ENCODE measurements at regions not wholly inside any gene's neighbourhood (a gene's known extent, or its start where the extent isn't known, plus 50 kb on each side); places are given as distances from the start of the nearest gene placed in this dataset.

DNA sequence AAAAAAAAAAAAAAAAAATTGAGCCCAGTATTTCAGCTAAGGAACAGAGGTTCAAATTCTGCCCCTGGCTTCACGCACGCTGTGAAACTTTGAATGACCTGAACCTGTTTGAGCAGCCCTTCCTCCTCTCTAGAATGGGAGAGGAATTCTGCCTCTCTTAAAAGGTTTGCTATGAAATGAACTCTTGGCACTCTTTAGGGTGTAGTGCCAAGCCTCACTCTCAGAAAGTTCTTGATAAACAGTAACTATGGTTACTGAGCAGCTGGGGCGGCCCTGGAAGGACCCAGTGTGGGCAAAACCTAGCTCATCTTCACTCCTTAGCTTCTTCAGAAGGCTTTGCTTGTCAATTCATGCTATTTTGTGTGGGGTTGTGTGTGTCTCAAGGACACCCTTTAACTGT, 73.7 kb downstream of the GEMIN8 start:
- no peaks in the 10 kb centered on the region for H3K9me3 Mint-ChIP-seq (ENCODE audit: insufficient read depth)
- ATAC-seq (ENCODE audit: low read depth), result no peak

GRCh38 chrX:13955095-13955647, 74.5 kb downstream of the GEMIN8 start:
- no peak for DNase-seq
- ATAC-seq (ENCODE audit: low read depth), result no peak
- Histone ChIP-seq H3K9ac (ENCODE audit: low read length) (no peak overlapping the region), H2AFZ (ENCODE audit: insufficient read depth, low read depth, low read length, poor library complexity, severe bottlenecking) (no peak overlapping the region), H3K36me3 (replicated peaks in 1 of 2; ENCODE audit: control extremely low read depth in 1 of 2, control insufficient read depth in 1 of 2, extremely low read depth in 1 of 2, insufficient read depth in 2 of 2, low read length in 1 of 2) (no peaks in the 10 kb centered on the region), H3K9me3 (ENCODE audit: control extremely low read depth in 1 of 3, control insufficient read depth in 2 of 3, insufficient read depth in 1 of 3, low read length in 2 of 3) (peaks cover 0 to 2% (median 0%) of the 10 kb centered on the region in 3 donors), H3K27me3 (replicated peaks in 1 of 4; ENCODE audit: control extremely low read depth in 1 of 4, control insufficient read depth in 3 of 4, insufficient read depth in 4 of 4, low read length in 3 of 4) (peaks cover 0 to 5% (median 0%) of the 10 kb centered on the region in 4 experiments), H3K4me1 (ENCODE audit: control insufficient read depth in 2 of 2, insufficient read depth in 2 of 2, low read length in 2 of 2) (no peaks in the 10 kb centered on the region), H3K4me3 (ENCODE audit: control extremely low read depth in 1 of 5, extremely low read depth in 1 of 5, insufficient read depth in 1 of 5, low read depth in 2 of 5, low read length in 4 of 5) (no peak overlapping the region), H3K79me2 (ENCODE audit: control insufficient read depth, insufficient read depth, low read length) (no peaks in the 10 kb centered on the region), H3K4me2 (replicated peaks; ENCODE audit: low read depth, low read length, poor library complexity, severe bottlenecking) (no peak overlapping the region), H3K27ac (ENCODE audit: low read length in 2 of 2) (no peak overlapping the region), H4K20me1 (ENCODE audit: control insufficient read depth, insufficient read depth, low read length, poor library complexity, severe bottlenecking) (no peaks in the 10 kb centered on the region)
- Mint-ChIP-seq H3K4me3 (no peak overlapping the region), H3K9me3 (ENCODE audit: insufficient read depth) (no peaks in the 10 kb centered on the region), H3K27ac (no peak overlapping the region), H3K27me3 (peaks cover 12% of the 10 kb centered on the region), H3K4me1 (no peaks in the 10 kb centered on the region)
- ChIA-PET CTCF (no interaction called here), POLR2A (no interaction called here)
- TF ChIP-seq, protein P1, sequence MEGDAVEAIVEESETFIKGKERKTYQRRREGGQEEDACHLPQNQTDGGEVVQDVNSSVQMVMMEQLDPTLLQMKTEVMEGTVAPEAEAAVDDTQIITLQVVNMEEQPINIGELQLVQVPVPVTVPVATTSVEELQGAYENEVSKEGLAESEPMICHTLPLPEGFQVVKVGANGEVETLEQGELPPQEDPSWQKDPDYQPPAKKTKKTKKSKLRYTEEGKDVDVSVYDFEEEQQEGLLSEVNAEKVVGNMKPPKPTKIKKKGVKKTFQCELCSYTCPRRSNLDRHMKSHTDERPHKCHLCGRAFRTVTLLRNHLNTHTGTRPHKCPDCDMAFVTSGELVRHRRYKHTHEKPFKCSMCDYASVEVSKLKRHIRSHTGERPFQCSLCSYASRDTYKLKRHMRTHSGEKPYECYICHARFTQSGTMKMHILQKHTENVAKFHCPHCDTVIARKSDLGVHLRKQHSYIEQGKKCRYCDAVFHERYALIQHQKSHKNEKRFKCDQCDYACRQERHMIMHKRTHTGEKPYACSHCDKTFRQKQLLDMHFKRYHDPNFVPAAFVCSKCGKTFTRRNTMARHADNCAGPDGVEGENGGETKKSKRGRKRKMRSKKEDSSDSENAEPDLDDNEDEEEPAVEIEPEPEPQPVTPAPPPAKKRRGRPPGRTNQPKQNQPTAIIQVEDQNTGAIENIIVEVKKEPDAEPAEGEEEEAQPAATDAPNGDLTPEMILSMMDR (IDR thresholded peaks at IDR 0.05), result no peak
- TF ChIP-seq EZH2 (IDR thresholded peaks at IDR 0.05; ENCODE audit: borderline replicate concordance, insufficient read depth, low read depth, low read length, poor library complexity, severe bottlenecking), result no peak
- intact Hi-C loops (cut with micrococcal nuclease), result no loop called here
- WGBS (ENCODE audit: insufficient coverage), result 83% methylated on average over 1 of the region's 6 CpGs

More for the DNA sequence above, 73.7 kb downstream of the GEMIN8 start:
- intact Hi-C loops (cut with micrococcal nuclease), result no loop called here
- peaks cover 9% of the 10 kb centered on the region for H3K27me3 Mint-ChIP-seq
- Histone ChIP-seq H3K9ac (ENCODE audit: low read length) (no peak overlapping the region), H3K79me2 (ENCODE audit: control insufficient read depth, insufficient read depth, low read length) (no peaks in the 10 kb centered on the region), H3K9me3 (ENCODE audit: control extremely low read depth in 1 of 3, control insufficient read depth in 2 of 3, insufficient read depth in 1 of 3, low read length in 2 of 3) (peaks cover 0 to 2% (median 0%) of the 10 kb centered on the region in 3 donors), H3K4me1 (ENCODE audit: control insufficient read depth in 2 of 2, insufficient read depth in 2 of 2, low read length in 2 of 2) (no peaks in the 10 kb centered on the region), H3K4me2 (replicated peaks; ENCODE audit: low read depth, low read length, poor library complexity, severe bottlenecking) (no peak overlapping the region), H3K27me3 (replicated peaks in 1 of 4; ENCODE audit: control extremely low read depth in 1 of 4, control insufficient read depth in 3 of 4, insufficient read depth in 4 of 4, low read length in 3 of 4) (peaks cover 0 to 5% (median 0%) of the 10 kb centered on the region in 4 experiments), H3K27ac (ENCODE audit: low read length in 2 of 2) (no peak overlapping the region), H4K20me1 (ENCODE audit: control insufficient read depth, insufficient read depth, low read length, poor library complexity, severe bottlenecking) (no peaks in the 10 kb centered on the region), H2AFZ (ENCODE audit: insufficient read depth, low read depth, low read length, poor library complexity, severe bottlenecking) (no peak overlapping the region), H3K4me3 (ENCODE audit: control extremely low read depth in 1 of 5, extremely low read depth in 1 of 5, insufficient read depth in 1 of 5, low read depth in 2 of 5, low read length in 4 of 5) (no peak overlapping the region), H3K36me3 (replicated peaks in 1 of 2; ENCODE audit: control extremely low read depth in 1 of 2, control insufficient read depth in 1 of 2, extremely low read depth in 1 of 2, insufficient read depth in 2 of 2, low read length in 1 of 2) (no peaks in the 10 kb centered on the region)
- no peak overlapping the region for H3K27ac Mint-ChIP-seq
- H3K4me3 Mint-ChIP-seq, result no peak overlapping the region
- WGBS (ENCODE audit: insufficient coverage), result no CpG with 5 or more reads among the region's 3 CpGs
- ChIA-PET POLR2A (no interaction called here), CTCF (no interaction called here)
- no peak for DNase-seq
- no peaks in the 10 kb centered on the region for H3K4me1 Mint-ChIP-seq
- no peak for TF ChIP-seq EZH2 (IDR thresholded peaks at IDR 0.05; ENCODE audit: borderline replicate concordance, insufficient read depth, low read depth, low read length, poor library complexity, severe bottlenecking)
- TF ChIP-seq, protein P1 (IDR thresholded peaks at IDR 0.05), result no peak

Data from B cell (primary cell).